ENCODE measurements at regions not wholly inside any gene's neighbourhood (a gene's known extent, or its start where the extent isn't known, plus 50 kb on each side); places are given as distances from the start of the nearest gene placed in this dataset.

- DNase-seq (ENCODE audit: low spot score): no peak
These were observed 255.9 kb downstream of the GABRG2 start for GRCh38 chr5:162323466-162323865.

GRCh38 chr5:162324328-162324727 is 256.8 kb downstream of the GABRG2 start:
- no peak for DNase-seq (ENCODE audit: low spot score)

- DNase-seq (ENCODE audit: low spot score): no peak
These were observed 257.7 kb downstream of the GABRG2 start for GRCh38 chr5:162325143-162325727.

GRCh38 chr5:162334944-162335343 is 267.4 kb downstream of the GABRG2 start:
- DNase-seq (ENCODE audit: low spot score): no peak

DNA sequence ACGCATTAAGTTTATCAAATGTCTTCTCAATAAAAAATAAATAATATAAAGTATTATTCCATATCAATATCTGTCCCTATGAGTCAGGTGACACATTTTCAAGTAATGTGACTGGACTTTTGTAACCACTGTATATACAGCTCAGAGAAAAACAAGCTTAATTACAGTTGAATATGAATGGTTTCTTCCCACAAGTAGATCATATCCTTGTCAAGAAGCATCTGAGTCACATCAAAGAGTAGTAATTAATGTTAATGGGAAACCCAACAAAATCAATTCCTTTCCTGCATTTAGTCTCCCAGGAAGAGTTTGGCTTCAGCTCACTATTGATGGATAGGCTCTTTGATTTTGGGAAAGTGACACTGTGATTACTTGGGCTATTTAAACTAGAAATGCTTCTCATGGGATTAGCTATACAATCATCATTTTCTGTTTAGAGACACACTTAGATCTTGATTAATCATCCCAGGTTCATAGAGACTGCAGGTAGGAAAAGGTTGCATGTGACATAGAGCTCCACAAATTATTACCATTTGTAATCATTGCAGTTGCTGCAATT is 292.9 kb downstream of the GABRG2 start:
- no peak for DNase-seq (ENCODE audit: low spot score)

DNA sequence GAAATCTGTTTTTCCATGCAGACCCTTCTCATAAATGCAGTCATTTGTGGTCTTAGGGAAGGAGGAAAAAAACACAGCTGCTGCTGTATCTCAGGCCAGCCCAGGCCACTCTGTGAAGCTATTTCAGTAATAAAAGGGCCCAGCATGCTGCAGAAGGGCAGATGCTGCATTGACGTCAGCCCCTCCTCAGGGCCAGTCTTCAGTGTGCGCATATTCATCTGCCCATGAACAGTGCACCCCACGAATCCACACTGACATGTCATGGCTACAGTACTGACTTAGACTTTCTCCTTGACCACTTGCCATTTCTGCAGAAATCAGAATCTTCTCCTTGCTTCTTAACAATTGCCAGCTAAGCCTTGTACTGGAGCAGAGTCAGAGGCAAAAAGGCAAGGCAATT is 304.7 kb downstream of the GABRG2 start:
- no peak for DNase-seq (ENCODE audit: low spot score)

DNA sequence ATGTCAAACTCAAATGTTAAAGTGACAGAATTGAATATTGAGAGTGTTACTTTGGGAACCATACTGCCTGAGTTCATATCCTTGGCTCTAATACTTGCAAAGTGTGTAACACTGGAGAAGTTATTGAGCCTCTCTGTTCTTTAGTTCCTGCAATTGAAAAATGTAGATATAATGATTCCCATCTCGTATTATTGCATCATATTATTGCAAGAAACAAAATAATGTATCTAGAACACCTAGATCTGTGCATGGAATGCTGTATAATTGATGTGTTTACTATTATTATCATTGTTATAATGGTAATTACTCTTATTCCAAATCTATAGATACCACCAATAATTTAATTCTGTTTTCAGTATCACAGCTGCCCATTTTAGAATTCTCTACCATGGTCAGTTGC is 310.3 kb downstream of the GABRG2 start:
- no peak for DNase-seq (ENCODE audit: low spot score)

DNA sequence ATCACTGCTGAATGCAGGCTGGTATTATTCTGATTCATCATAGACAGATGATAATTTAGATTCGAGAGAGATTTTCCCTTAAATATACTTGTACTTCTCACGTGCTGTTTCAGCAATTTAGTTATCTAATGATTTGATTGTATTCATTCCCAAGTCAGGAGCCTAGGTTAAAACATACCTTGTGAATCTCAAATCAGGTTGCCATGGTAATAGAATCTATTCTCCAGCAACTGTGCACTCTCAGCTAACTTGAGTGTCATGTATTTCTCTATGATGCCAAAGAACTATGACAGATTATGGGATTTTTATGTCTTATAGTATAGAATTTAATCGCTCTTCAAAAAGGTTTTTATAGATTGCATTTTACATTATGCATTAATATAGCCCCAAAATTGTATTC is 315.3 kb downstream of the GABRG2 start:
- no peak for DNase-seq (ENCODE audit: low spot score)

DNA sequence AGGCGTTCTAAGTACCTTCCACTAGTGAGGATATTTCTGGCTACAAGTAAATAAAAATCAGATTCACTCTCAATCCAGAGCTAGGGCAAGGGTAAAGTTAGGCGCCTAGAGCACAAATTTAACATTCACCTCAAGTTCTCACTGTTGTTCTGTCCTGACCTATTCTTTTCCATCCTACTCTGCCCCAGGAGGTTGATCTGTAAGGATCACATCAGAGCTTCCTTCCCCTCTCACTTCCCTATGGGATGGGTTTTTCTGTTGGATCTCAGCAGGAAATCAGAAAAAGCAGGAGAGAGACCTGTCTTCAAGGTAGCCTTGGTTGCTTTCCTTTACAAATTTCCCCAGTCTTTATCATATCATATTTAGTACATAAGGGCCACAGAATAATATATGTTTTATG is 316.7 kb downstream of the GABRG2 start:
- no peak for DNase-seq (ENCODE audit: low spot score)

DNA sequence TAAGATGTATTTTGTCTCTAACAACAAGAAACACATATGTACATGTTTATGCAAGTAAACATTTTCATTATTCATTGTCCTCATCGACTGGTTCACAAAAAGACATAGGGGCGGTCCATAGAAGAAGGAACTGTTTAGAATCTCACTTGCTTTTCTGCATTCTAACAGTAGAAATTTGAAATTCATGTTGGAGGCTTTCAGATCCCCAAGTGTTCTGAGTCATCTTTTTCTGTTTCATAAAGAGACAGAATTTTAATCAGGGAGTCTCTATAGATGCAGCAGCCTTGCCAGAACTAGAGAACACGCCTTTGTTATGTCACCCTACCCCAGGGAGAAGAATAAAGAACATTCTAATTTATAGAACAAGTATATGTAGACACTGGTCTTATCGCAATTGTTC is 324.3 kb downstream of the GABRG2 start:
- no peak for DNase-seq (ENCODE audit: low spot score)

GRCh38 chr5:162392336-162392735 is 324.8 kb downstream of the GABRG2 start:
- no peak for DNase-seq (ENCODE audit: low spot score)

- no peak for DNase-seq (ENCODE audit: low spot score)
These were observed 326.0 kb downstream of the GABRG2 start for GRCh38 chr5:162393534-162393933.

DNA sequence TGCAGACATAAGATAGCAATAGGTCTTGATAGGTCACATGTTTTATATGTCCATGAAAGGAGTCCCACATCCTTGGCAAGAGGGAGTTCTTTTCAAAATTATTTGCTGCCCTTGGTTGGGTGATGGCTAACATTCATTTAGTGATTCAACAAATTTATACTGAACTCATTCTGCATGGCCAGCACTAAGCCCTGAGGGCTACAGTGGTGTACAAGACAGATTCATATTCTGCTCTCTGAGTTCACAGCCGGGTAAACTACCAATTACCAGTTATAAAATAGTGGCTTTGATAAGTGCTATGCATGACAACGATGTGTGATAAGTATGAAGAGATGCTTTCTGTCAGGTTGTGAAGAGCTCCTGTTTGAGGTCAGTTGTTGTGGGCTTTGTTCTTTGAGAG is 340.0 kb downstream of the GABRG2 start:
- no peak for DNase-seq (ENCODE audit: low spot score)

DNA sequence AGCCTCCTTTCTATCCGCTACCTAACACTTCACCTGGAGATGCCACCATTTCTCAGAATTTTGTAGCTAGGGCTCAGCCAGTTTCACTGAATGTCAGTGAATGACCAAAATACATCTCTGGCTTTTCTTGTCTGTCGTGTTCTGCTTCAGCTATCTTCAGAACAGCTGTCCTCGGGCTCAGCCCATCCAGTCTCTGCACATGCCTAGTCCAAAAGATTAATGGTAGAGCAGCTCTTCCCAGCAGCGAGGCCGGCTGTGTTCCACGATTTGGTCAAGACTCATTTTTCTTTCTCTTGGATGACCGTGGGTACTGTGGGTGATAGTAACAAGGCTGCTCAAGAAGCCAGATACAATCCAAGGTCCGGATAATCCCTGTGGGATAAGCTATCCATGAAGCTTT is 342.8 kb downstream of the GABRG2 start:
- no peak for DNase-seq (ENCODE audit: low spot score)

GRCh38 chr5:162429142-162429541 is 361.6 kb downstream of the GABRG2 start:
- no peak for DNase-seq (ENCODE audit: low spot score)

GRCh38 chr5:162434281-162434680 is 366.7 kb downstream of the GABRG2 start:
- no peak for DNase-seq (ENCODE audit: low spot score)

- DNase-seq (ENCODE audit: low spot score): no peak
These were observed 368.5 kb downstream of the GABRG2 start for GRCh38 chr5:162436055-162436454.

DNA sequence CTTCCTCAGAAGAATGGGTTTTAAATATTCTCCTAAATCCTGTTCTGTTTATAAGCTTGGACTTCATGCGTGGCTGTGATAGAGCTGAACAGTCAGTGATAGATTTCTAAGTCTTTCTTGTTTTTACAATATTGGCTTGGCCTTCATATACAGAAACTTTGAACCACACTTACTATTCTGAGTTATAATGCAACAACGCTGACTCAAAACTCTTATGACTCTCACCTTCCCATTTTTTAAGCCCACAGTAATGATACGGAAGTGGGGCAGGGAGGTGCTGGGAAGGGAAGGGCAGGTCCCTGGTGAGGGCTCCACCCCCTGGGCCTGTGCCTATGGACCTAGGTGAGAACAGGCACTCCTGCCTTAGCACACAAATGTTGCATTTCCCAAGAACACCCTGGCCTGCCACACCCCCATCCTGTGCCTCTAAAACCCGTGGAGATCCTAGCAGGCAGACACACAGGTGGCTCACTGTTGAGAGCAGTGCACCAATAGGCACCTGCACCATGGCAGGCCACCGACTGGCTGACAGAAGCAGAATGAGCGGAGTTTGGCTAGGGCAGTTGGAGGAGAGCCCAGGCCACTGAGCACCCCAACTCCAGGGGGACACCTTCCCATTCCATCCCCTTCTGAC is 376.7 kb downstream of the GABRG2 start:
- no peak for DNase-seq (ENCODE audit: low spot score)

GRCh38 chr5:162456086-162456485 is 388.5 kb downstream of the GABRG2 start:
- DNase-seq (ENCODE audit: low spot score): no peak

DNA sequence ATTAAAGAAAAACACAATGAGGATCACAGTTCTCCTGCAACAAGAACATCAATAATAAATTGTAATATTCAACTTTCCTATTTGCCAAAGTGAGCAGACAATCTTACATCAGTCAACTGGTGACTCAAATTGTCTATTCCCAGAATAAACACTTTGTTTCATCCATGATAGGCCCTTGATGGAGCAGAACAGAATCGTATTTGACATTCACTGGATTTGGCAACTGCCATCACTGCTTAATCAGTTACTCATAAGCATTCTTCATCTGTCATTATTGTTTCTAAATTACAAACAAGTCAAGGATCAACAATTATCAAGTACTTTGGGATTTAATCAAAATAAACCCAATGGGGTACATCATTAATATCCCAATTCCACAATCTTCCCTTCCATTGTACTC is 398.4 kb downstream of the GABRG2 start:
- DNase-seq (ENCODE audit: low spot score): no peak

GRCh38 chr5:162473041-162473714 is 405.6 kb downstream of the GABRG2 start:
- no peak for DNase-seq (ENCODE audit: low spot score)

DNA sequence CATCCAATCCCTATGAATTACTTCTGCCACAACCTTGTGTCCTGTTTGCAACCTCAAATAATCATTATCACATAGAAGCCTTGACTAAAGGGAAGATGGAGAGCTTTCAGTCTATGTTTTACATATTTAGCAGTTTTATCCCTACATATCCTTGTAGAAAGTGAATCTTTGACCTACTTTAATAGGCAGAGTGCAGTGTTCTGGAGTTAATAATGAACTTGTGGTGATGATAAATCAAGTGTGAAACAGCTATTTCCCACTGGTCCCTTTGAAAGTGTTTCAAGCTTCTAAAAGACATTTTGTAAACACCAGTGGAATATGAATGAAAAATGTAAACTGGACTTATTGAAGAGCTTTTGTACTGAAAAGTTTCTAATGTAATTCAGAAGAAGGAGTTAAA is 406.7 kb downstream of the GABRG2 start:
- DNase-seq (ENCODE audit: low spot score): no peak

DNA sequence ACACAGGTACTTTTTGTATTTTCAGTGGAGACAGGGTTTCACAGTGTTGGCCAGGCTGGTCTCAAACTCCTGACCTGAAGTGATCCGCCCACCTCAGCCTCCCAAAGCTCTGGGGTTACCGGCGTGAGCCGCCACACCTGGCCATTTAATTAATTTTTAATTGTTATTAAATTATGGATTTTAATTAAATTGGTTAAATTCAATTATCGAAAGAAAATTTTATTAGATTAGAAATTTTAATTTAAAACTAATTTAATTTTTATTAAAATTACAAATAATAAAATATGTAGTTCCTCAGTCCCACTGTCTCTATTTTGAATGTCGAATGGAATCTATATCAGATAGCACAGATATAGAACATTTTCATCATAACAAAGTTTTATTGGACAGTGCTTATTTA is 416.5 kb downstream of the GABRG2 start:
- no peak for DNase-seq (ENCODE audit: low spot score)
